H1 (cell line): ENCODE measurements at regions not wholly inside any gene's neighbourhood (a gene's known extent, or its start where the extent isn't known, plus 50 kb on each side); places are given as distances from the start of the nearest gene placed in this dataset.
A peak's percentile ranks its signal among the peaks of the same experiment; 100 is the strongest.

Experiments used
- BRCA1 ChIP-seq: IDR thresholded peaks from 2 replicates; pipeline ENCODE4 v1.6.1; 2012; ENCODE audit warnings: low read depth, low read length, improper control_type of control experiment
- YY1 ChIP-seq: IDR thresholded peaks from 2 replicates; pipeline ENCODE4 v1.6.1; 2011; ENCODE audit warnings: low read depth, mild to moderate bottlenecking, low read length
- TF ChIP-seq, protein P1 (sequence below), 3 experiments: IDR thresholded peaks; 1 replicate in 2 of 3; 2 replicates in 1 of 3; pipeline versions ENCODE4 v1.5.1 to v1.6.1; 2011; ENCODE audit warnings: low read length in 3 of 3, mild to moderate bottlenecking in 3 of 3, inconsistent platforms in 2 of 3, low read depth in 1 of 3, moderate library complexity in 1 of 3; ENCODE audit not compliant: insufficient read depth in 1 of 3; ENCODE audit errors: control extremely low read depth in 1 of 3

DNA sequence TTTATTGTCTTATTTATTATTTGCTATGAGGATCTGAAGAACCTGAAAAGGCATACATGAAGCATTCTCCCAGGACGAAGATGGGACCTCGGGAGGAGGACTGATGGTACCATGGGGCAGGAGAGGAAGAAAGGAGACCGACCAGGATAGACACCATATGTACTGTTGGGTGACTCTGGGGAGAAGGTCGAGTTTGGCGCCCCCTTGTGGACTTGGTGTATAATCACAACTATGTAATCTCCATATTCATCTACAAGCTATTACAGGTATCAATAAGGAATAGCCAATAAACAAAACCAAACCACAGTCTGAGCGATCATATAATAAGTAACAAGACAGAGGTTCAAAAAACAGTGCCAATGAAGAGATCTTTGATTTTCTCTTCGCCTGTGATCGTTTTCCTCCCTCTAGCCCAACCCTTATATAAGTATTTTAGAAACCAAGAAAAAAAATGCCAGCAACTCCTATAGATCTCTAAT is 139.1 kb downstream of the SPTSSA start (continued):
- TF ChIP-seq, protein P1, sequence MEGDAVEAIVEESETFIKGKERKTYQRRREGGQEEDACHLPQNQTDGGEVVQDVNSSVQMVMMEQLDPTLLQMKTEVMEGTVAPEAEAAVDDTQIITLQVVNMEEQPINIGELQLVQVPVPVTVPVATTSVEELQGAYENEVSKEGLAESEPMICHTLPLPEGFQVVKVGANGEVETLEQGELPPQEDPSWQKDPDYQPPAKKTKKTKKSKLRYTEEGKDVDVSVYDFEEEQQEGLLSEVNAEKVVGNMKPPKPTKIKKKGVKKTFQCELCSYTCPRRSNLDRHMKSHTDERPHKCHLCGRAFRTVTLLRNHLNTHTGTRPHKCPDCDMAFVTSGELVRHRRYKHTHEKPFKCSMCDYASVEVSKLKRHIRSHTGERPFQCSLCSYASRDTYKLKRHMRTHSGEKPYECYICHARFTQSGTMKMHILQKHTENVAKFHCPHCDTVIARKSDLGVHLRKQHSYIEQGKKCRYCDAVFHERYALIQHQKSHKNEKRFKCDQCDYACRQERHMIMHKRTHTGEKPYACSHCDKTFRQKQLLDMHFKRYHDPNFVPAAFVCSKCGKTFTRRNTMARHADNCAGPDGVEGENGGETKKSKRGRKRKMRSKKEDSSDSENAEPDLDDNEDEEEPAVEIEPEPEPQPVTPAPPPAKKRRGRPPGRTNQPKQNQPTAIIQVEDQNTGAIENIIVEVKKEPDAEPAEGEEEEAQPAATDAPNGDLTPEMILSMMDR (IDR thresholded peaks at IDR 0.05; ENCODE audit: control extremely low read depth in 1 of 3, insufficient read depth in 1 of 3, low read depth in 1 of 3, low read length in 3 of 3), result peak; percentile 56 to 74 (median 58)
- 0 out of 2 replicates have a peak, but pooled peaks have one; percentile 14 for TF ChIP-seq YY1
- TF ChIP-seq BRCA1, result no peak
- TF ChIP-seq, all 59 proteins: peak for 3
